Mammary epithelial cell (primary cell): ENCODE measurements at regions not wholly inside any gene's neighbourhood (a gene's known extent, or its start where the extent isn't known, plus 50 kb on each side); places are given as distances from the start of the nearest gene placed in this dataset.

Experiments
- EZH2 ChIP-seq: IDR thresholded peaks from 2 replicates; pipeline ENCODE4 v1.6.1; 2012; ENCODE audit warnings: low read length, inconsistent platforms, borderline replicate concordance
- TF ChIP-seq, protein P1 (sequence below), 2 donors: IDR thresholded peaks in 1 of 2; conservative IDR thresholded peaks in 1 of 2; 2 replicates each; pipeline ENCODE4 v1.5.1; 2011 to 2012; ENCODE audit warnings: inconsistent platforms in 2 of 2, low read length in 2 of 2, mild to moderate bottlenecking in 2 of 2, control low read depth in 1 of 2, low read depth in 1 of 2; ENCODE audit not compliant: insufficient read depth in 1 of 2; ENCODE audit errors: extremely low read depth in 1 of 2

DNA sequence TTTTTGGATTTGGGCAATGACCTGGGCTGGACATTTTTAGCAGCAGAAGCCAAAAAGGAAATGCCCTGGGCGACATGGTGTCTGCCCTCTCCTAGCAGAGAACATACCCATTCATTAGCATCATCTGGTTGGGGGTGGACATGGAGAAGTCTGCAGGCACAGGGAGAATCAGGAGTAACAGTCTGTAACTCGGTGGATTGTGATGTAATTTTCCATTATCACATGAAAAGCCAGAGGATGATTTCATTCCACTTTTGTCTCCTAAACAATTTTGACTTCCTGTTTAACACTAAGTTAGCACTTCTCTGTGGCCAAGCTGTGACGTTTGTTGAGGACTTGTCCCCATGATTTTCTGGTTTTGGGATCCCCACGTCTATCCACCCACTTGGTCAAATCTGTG is 153.8 kb upstream of the HABP2 start:
- TF ChIP-seq, protein P1, sequence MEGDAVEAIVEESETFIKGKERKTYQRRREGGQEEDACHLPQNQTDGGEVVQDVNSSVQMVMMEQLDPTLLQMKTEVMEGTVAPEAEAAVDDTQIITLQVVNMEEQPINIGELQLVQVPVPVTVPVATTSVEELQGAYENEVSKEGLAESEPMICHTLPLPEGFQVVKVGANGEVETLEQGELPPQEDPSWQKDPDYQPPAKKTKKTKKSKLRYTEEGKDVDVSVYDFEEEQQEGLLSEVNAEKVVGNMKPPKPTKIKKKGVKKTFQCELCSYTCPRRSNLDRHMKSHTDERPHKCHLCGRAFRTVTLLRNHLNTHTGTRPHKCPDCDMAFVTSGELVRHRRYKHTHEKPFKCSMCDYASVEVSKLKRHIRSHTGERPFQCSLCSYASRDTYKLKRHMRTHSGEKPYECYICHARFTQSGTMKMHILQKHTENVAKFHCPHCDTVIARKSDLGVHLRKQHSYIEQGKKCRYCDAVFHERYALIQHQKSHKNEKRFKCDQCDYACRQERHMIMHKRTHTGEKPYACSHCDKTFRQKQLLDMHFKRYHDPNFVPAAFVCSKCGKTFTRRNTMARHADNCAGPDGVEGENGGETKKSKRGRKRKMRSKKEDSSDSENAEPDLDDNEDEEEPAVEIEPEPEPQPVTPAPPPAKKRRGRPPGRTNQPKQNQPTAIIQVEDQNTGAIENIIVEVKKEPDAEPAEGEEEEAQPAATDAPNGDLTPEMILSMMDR (conservative IDR thresholded peaks at IDR 0.05 in 1 of 2, IDR thresholded peaks at IDR 0.05 in 1 of 2; ENCODE audit: extremely low read depth in 1 of 2, insufficient read depth in 1 of 2, low read depth in 1 of 2, low read length in 2 of 2), result no peak
- no peak for TF ChIP-seq EZH2
